ENCODE measurements at regions not wholly inside any gene's neighbourhood (a gene's known extent, or its start where the extent isn't known, plus 50 kb on each side); places are given as distances from the start of the nearest gene placed in this dataset.

- Histone ChIP-seq H3K9me3 (ENCODE audit: control insufficient read depth in 1 of 2, insufficient read depth in 1 of 2, low read depth in 1 of 2, low read length in 2 of 2) (peaks cover 5 to 40% of the 10 kb centered on the region in 2 experiments; a peak in 2 of 4 replicates), H3K27me3 (ENCODE audit: insufficient read depth, low read length) (no peaks in the 10 kb centered on the region), H3K79me2 (ENCODE audit: insufficient read depth, low read length) (no peaks in the 10 kb centered on the region), H3K4me3 (replicated peaks in 1 of 2; ENCODE audit: low read depth in 1 of 2, low read length in 2 of 2) (no peak overlapping the region), H3K27ac (ENCODE audit: low read depth, low read length) (no peak overlapping the region), H4K20me1 (ENCODE audit: insufficient read depth) (no peaks in the 10 kb centered on the region), H3K4me2 (ENCODE audit: low read length) (no peak overlapping the region), H3K9ac (ENCODE audit: low read length) (no peak overlapping the region), H3K36me3 (ENCODE audit: control insufficient read depth in 1 of 2, insufficient read depth in 2 of 2, low read length in 2 of 2) (no peaks in the 10 kb centered on the region), H3K4me1 (ENCODE audit: control insufficient read depth in 1 of 2, insufficient read depth in 2 of 2, low read length in 2 of 2) (no peaks in the 10 kb centered on the region), H3K9me2 (ENCODE audit: insufficient read depth) (no peaks in the 10 kb centered on the region), H2AFZ (ENCODE audit: low read depth, low read length, poor library complexity, severe bottlenecking) (no peak overlapping the region)
- intact Hi-C loops (cut with micrococcal nuclease) = no loop called here
- ChIA-PET RAD21 (ENCODE audit: low non-redundant PET in 1 of 2, low total read pairs in 2 of 2, uncharacterized antibody in 2 of 2, unreplicated experiment in 2 of 2) (no interaction called here), POLR2A (no interaction called here), CTCF (no interaction called here)
- TF ChIP-seq, protein P1, sequence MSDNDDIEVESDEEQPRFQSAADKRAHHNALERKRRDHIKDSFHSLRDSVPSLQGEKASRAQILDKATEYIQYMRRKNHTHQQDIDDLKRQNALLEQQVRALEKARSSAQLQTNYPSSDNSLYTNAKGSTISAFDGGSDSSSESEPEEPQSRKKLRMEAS (IDR thresholded peaks at IDR 0.05) = no peak
- TF ChIP-seq RAD21 (IDR thresholded peaks at IDR 0.05; ENCODE audit: low read depth) (no peak), EZH2 (IDR thresholded peaks at IDR 0.05) (no peak), CBX3 (IDR thresholded peaks at IDR 0.05; ENCODE audit: low read depth) (no peak), CEBPB (IDR thresholded peaks at IDR 0.05; ENCODE audit: low read depth) (no peak), POLR2A (IDR thresholded peaks at IDR 0.05; ENCODE audit: borderline replicate concordance, extremely low read depth, insufficient read depth, insufficient read length) (no peak), EGR1 (IDR thresholded peaks at IDR 0.05; ENCODE audit: low read depth) (no peak), JUND (IDR thresholded peaks at IDR 0.05) (no peak), SP1 (IDR thresholded peaks at IDR 0.05; ENCODE audit: low read depth) (no peak), ZFX (IDR thresholded peaks at IDR 0.05) (no peak), ZNF274 (IDR thresholded peaks at IDR 0.05; ENCODE audit: low read depth, low read length) (no peak), FOSL1 (IDR thresholded peaks at IDR 0.05; ENCODE audit: low read depth) (no peak), YY1 (IDR thresholded peaks at IDR 0.05; ENCODE audit: extremely low read depth, insufficient replicate concordance, low read depth, low read length) (no peak)
- TF ChIP-seq, protein P2, sequence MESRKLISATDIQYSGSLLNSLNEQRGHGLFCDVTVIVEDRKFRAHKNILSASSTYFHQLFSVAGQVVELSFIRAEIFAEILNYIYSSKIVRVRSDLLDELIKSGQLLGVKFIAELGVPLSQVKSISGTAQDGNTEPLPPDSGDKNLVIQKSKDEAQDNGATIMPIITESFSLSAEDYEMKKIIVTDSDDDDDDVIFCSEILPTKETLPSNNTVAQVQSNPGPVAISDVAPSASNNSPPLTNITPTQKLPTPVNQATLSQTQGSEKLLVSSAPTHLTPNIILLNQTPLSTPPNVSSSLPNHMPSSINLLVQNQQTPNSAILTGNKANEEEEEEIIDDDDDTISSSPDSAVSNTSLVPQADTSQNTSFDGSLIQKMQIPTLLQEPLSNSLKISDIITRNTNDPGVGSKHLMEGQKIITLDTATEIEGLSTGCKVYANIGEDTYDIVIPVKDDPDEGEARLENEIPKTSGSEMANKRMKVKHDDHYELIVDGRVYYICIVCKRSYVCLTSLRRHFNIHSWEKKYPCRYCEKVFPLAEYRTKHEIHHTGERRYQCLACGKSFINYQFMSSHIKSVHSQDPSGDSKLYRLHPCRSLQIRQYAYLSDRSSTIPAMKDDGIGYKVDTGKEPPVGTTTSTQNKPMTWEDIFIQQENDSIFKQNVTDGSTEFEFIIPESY (IDR thresholded peaks at IDR 0.05; ENCODE audit: extremely low read depth, insufficient replicate concordance, low read length) = no peak
- TF ChIP-seq, protein P3, sequence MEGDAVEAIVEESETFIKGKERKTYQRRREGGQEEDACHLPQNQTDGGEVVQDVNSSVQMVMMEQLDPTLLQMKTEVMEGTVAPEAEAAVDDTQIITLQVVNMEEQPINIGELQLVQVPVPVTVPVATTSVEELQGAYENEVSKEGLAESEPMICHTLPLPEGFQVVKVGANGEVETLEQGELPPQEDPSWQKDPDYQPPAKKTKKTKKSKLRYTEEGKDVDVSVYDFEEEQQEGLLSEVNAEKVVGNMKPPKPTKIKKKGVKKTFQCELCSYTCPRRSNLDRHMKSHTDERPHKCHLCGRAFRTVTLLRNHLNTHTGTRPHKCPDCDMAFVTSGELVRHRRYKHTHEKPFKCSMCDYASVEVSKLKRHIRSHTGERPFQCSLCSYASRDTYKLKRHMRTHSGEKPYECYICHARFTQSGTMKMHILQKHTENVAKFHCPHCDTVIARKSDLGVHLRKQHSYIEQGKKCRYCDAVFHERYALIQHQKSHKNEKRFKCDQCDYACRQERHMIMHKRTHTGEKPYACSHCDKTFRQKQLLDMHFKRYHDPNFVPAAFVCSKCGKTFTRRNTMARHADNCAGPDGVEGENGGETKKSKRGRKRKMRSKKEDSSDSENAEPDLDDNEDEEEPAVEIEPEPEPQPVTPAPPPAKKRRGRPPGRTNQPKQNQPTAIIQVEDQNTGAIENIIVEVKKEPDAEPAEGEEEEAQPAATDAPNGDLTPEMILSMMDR (IDR thresholded peaks at IDR 0.05 in 2 of 3, conservative IDR thresholded peaks at IDR 0.05 in 1 of 3; ENCODE audit: borderline replicate concordance in 1 of 3, insufficient read depth in 1 of 3, low read depth in 2 of 3, low read length in 2 of 3) = no peak
- DNase-seq (ENCODE audit: low read depth, low spot score) (no peak), ATAC-seq (no peak)
- BruUV-seq (replicated peaks) = no TSS peak
Observed at GRCh38 chr5:3353561-3353960, 242.1 kb upstream of the IRX1 start.
